Trophoblast cell (in vitro differentiated cells and primary cell): ENCODE measurements at regions not wholly inside any gene's neighbourhood (a gene's known extent, or its start where the extent isn't known, plus 50 kb on each side); places are given as distances from the start of the nearest gene placed in this dataset.

Experiments
- DNase-seq, 2 donors: peaks; one replicate each; pipeline ENCODE4 v3.0.0-alpha.2; 2016
- H2AFZ ChIP-seq: 2 replicates; pipeline ENCODE4 v1.6.1; 2013; ENCODE audit warnings: low read length, moderate library complexity, mild to moderate bottlenecking; ENCODE audit not compliant: insufficient read depth, poor library complexity
- H2AK5ac ChIP-seq: 2 replicates; pipeline ENCODE4 v1.6.1; 2013; ENCODE audit warnings: mild to moderate bottlenecking, low read length
- H2BK120ac ChIP-seq: 2 replicates; pipeline ENCODE4 v1.6.1; 2013; ENCODE audit warnings: low read length, mild to moderate bottlenecking, moderate library complexity; ENCODE audit not compliant: insufficient read depth, poor library complexity
- H2BK12ac ChIP-seq: 2 replicates; pipeline ENCODE4 v1.6.1; 2013; ENCODE audit warnings: mild to moderate bottlenecking, low read length, moderate library complexity
- H2BK5ac ChIP-seq: 2 replicates; pipeline ENCODE4 v1.6.1; 2013; ENCODE audit warnings: low read length, low read depth, moderate library complexity, mild to moderate bottlenecking; ENCODE audit not compliant: poor library complexity
- H3K14ac ChIP-seq: 2 replicates; pipeline ENCODE4 v1.6.1; 2013; ENCODE audit warnings: mild to moderate bottlenecking, low read length
- H3K18ac ChIP-seq: 2 replicates; pipeline ENCODE4 v1.6.1; 2013; ENCODE audit warnings: mild to moderate bottlenecking, low read length
- H3K23ac ChIP-seq: 2 replicates; pipeline ENCODE4 v1.6.1; 2013; ENCODE audit warnings: low read length
- H3K27ac ChIP-seq: 2 replicates; pipeline ENCODE4 v1.5.1; 2013; ENCODE audit warnings: low read depth, mild to moderate bottlenecking, inconsistent platforms, low read length, moderate library complexity
- H3K27me3 ChIP-seq: 2 replicates; pipeline ENCODE4 v1.6.1; 2013; ENCODE audit warnings: inconsistent platforms, mild to moderate bottlenecking, low read length, moderate library complexity; ENCODE audit not compliant: insufficient read depth
- H3K36me3 ChIP-seq, 2 experiments: 1 replicate in 1 of 2; 2 replicates in 1 of 2; pipeline ENCODE4 v1.6.1; 2013; ENCODE audit warnings: low read length in 2 of 2, mild to moderate bottlenecking in 2 of 2, moderate library complexity in 1 of 2; ENCODE audit not compliant: insufficient read depth in 2 of 2, control insufficient read depth in 1 of 2
- H3K4ac ChIP-seq: 2 replicates; pipeline ENCODE4 v1.6.1; 2013; ENCODE audit warnings: low read depth, mild to moderate bottlenecking, low read length, moderate library complexity
- H3K4me1 ChIP-seq, 2 experiments: 1 replicate in 1 of 2; 2 replicates in 1 of 2; pipeline ENCODE4 v1.6.1; 2013; ENCODE audit warnings: low read length in 2 of 2, mild to moderate bottlenecking in 2 of 2, moderate library complexity in 1 of 2; ENCODE audit not compliant: insufficient read depth in 2 of 2, control insufficient read depth in 1 of 2
- H3K4me2 ChIP-seq: 2 replicates; pipeline ENCODE4 v1.6.1; 2013; ENCODE audit warnings: inconsistent platforms, mild to moderate bottlenecking, low read length, moderate library complexity
- H3K4me3 ChIP-seq: 2 replicates; pipeline ENCODE4 v1.5.1; 2013; ENCODE audit warnings: mild to moderate bottlenecking, low read depth, low read length, inconsistent platforms
- H3K79me1 ChIP-seq: one replicate; pipeline ENCODE4 v1.6.1; 2013; ENCODE audit warnings: low read length
- H3K79me2 ChIP-seq: 2 replicates; pipeline ENCODE4 v1.6.1; 2013; ENCODE audit warnings: low read length, mild to moderate bottlenecking; ENCODE audit not compliant: control insufficient read depth, insufficient read depth, poor library complexity
- H3K9ac ChIP-seq: 2 replicates; pipeline ENCODE4 v1.6.1; 2013; ENCODE audit warnings: mild to moderate bottlenecking, low read length
- H3K9me3 ChIP-seq: 2 replicates; pipeline ENCODE4 v1.6.1; 2013; ENCODE audit warnings: low read depth, mild to moderate bottlenecking, control low read depth, inconsistent platforms, low read length; ENCODE audit not compliant: insufficient read depth
- H4K12ac ChIP-seq: 2 replicates; pipeline ENCODE4 v1.6.1; 2013; ENCODE audit warnings: low read depth, mild to moderate bottlenecking, low read length, moderate library complexity
- H4K8ac ChIP-seq: 2 replicates; pipeline ENCODE4 v1.6.1; 2013; ENCODE audit warnings: low read depth, mild to moderate bottlenecking, low read length, moderate library complexity
- H4K91ac ChIP-seq: one replicate; pipeline ENCODE4 v1.6.1; 2013; ENCODE audit warnings: low read depth, mild to moderate bottlenecking, low read length, moderate library complexity
- WGBS: extraction: QIAGEN DNeasy Blood & Tissue Kit; methylation state at CpG from one replicate; pipeline ENCODE4 v1.1.7; 2013; ENCODE audit warnings: missing lambda C conversion rate; ENCODE audit not compliant: insufficient read length, insufficient coverage; ENCODE audit errors: extremely low coverage; 5-methylcytosine and 5-hydroxymethylcytosine counted together

- H3K27me3 ChIP-seq = no peaks in the 10 kb centered on the region
- no peak overlapping the region for H2AFZ ChIP-seq
- no peak overlapping the region for H3K9ac ChIP-seq
- H2BK120ac ChIP-seq = no peak overlapping the region
- H2BK12ac ChIP-seq = no peak overlapping the region
- H2BK5ac ChIP-seq = no peak overlapping the region
- no peak overlapping the region for H4K91ac ChIP-seq
- no peaks in the 10 kb centered on the region for H3K4me1 ChIP-seq
- no peak overlapping the region for H3K27ac ChIP-seq
- no peaks in the 10 kb centered on the region for H3K79me2 ChIP-seq
- no peaks in the 10 kb centered on the region for H3K36me3 ChIP-seq
- H3K18ac ChIP-seq = no peak overlapping the region
- H4K12ac ChIP-seq = no peak overlapping the region
- H3K14ac ChIP-seq = no peak overlapping the region
- no peak overlapping the region for H4K8ac ChIP-seq
- WGBS = no CpG with 5 or more reads among the region's 2 CpGs
- no peak overlapping the region for H2AK5ac ChIP-seq
- H3K4ac ChIP-seq = no peak overlapping the region
- peak in 1 of 2 donors; percentile 7 for DNase-seq
- no peaks in the 10 kb centered on the region for H3K79me1 ChIP-seq
- no peak overlapping the region for H3K4me2 ChIP-seq
- no peaks in the 10 kb centered on the region for H3K9me3 ChIP-seq
- no peak overlapping the region for H3K4me3 ChIP-seq
- H3K23ac ChIP-seq = no peak overlapping the region
Measured at GRCh38 chr5:122236270-122237040, 75.6 kb upstream of the SNCAIP start.

GRCh38 chr5:122237906-122238305 lies 74.1 kb upstream of the SNCAIP start:
- no peak overlapping the region for H2BK5ac ChIP-seq
- no peak for DNase-seq
- H3K23ac ChIP-seq = no peak overlapping the region
- H4K8ac ChIP-seq = no peak overlapping the region
- H3K27ac ChIP-seq = no peak overlapping the region
- no peak overlapping the region for H4K91ac ChIP-seq
- H3K79me2 ChIP-seq = no peaks in the 10 kb centered on the region
- no peaks in the 10 kb centered on the region for H3K4me1 ChIP-seq
- H3K4me3 ChIP-seq = no peak overlapping the region
- H3K4me2 ChIP-seq = no peak overlapping the region
- H3K14ac ChIP-seq = no peak overlapping the region
- no peaks in the 10 kb centered on the region for H3K36me3 ChIP-seq
- H3K27me3 ChIP-seq = no peaks in the 10 kb centered on the region
- no peak overlapping the region for H2BK12ac ChIP-seq
- no CpG with 5 or more reads among the region's 1 CpG for WGBS
- no peak overlapping the region for H3K9ac ChIP-seq
- H4K12ac ChIP-seq = no peak overlapping the region
- H3K18ac ChIP-seq = no peak overlapping the region
- no peak overlapping the region for H3K4ac ChIP-seq
- no peaks in the 10 kb centered on the region for H3K79me1 ChIP-seq
- no peak overlapping the region for H2AK5ac ChIP-seq
- H2BK120ac ChIP-seq = no peak overlapping the region
- no peaks in the 10 kb centered on the region for H3K9me3 ChIP-seq
- H2AFZ ChIP-seq = no peak overlapping the region

- Histone ChIP-seq H3K27ac (no peak overlapping the region), H3K27me3 (no peaks in the 10 kb centered on the region), H3K4me1 (no peaks in the 10 kb centered on the region), H2BK5ac (no peak overlapping the region), H4K8ac (no peak overlapping the region), H2AFZ (no peak overlapping the region), H3K79me2 (no peaks in the 10 kb centered on the region), H2BK12ac (no peak overlapping the region), H3K36me3 (peaks cover 0 to 2% of the 10 kb centered on the region in 2 experiments), H3K18ac (no peak overlapping the region), H3K14ac (no peak overlapping the region), H3K4me3 (no peak overlapping the region), H3K9ac (no peak overlapping the region), H4K91ac (no peak overlapping the region), H4K12ac (no peak overlapping the region), H2BK120ac (no peak overlapping the region), H3K23ac (no peak overlapping the region), H3K79me1 (no peaks in the 10 kb centered on the region), H3K4ac (no peak overlapping the region), H2AK5ac (no peak overlapping the region), H3K9me3 (no peaks in the 10 kb centered on the region), H3K4me2 (no peak overlapping the region)
- no CpG with 5 or more reads among the region's 4 CpGs for WGBS
- no peak for DNase-seq
Measured at GRCh38 chr5:122252319-122252718, 59.7 kb upstream of the SNCAIP start.

GRCh38 chr5:122253794-122254193 lies 58.2 kb upstream of the SNCAIP start:
- H3K9ac ChIP-seq = no peak overlapping the region
- H3K36me3 ChIP-seq = peaks cover 0 to 2% of the 10 kb centered on the region in 2 experiments
- H4K91ac ChIP-seq = no peak overlapping the region
- no peaks in the 10 kb centered on the region for H3K27me3 ChIP-seq
- no peak overlapping the region for H3K23ac ChIP-seq
- peaks cover under 1% of the 10 kb centered on the region for H3K9me3 ChIP-seq
- no peak overlapping the region for H2BK5ac ChIP-seq
- H3K79me2 ChIP-seq = no peaks in the 10 kb centered on the region
- peaks cover 0 to 3% of the 10 kb centered on the region in 2 experiments for H3K4me1 ChIP-seq
- no peak overlapping the region for H3K4me3 ChIP-seq
- no peak overlapping the region for H2BK12ac ChIP-seq
- no peak overlapping the region for H4K8ac ChIP-seq
- H3K4ac ChIP-seq = no peak overlapping the region
- no peak overlapping the region for H2AFZ ChIP-seq
- H2BK120ac ChIP-seq = no peak overlapping the region
- no peaks in the 10 kb centered on the region for H3K79me1 ChIP-seq
- no peak overlapping the region for H2AK5ac ChIP-seq
- H4K12ac ChIP-seq = no peak overlapping the region
- no peak overlapping the region for H3K18ac ChIP-seq
- H3K4me2 ChIP-seq = no peak overlapping the region
- no peak for DNase-seq
- no peak overlapping the region for H3K27ac ChIP-seq
- H3K14ac ChIP-seq = no peak overlapping the region
